Mammary epithelial cell (primary cell): ENCODE measurements at regions not wholly inside any gene's neighbourhood (a gene's known extent, or its start where the extent isn't known, plus 50 kb on each side); places are given as distances from the start of the nearest gene placed in this dataset.

Source experiments
- CTCF ChIP-seq, 2 donors: IDR thresholded peaks in 1 of 2; conservative IDR thresholded peaks in 1 of 2; 2 replicates each; pipeline ENCODE4 v1.5.1; 2011 to 2012; ENCODE audit warnings: inconsistent platforms in 2 of 2, low read length in 2 of 2, mild to moderate bottlenecking in 2 of 2, control low read depth in 1 of 2, low read depth in 1 of 2; ENCODE audit not compliant: insufficient read depth in 1 of 2; ENCODE audit errors: extremely low read depth in 1 of 2
- EZH2 ChIP-seq: IDR thresholded peaks from 2 replicates; pipeline ENCODE4 v1.6.1; 2012; ENCODE audit warnings: low read length, inconsistent platforms, borderline replicate concordance

GRCh38 chr6:23114812-23115504 is 545.6 kb downstream of the HDGFL1 start:
- TF ChIP-seq EZH2 (no peak), CTCF (conservative IDR thresholded peaks at IDR 0.05 in 1 of 2, IDR thresholded peaks at IDR 0.05 in 1 of 2; ENCODE audit: extremely low read depth in 1 of 2, insufficient read depth in 1 of 2, low read depth in 1 of 2, low read length in 2 of 2) (no peak)
